SK-N-SH treated with all-trans-retinoic acid at 6 μM for 48 hours (cell line): ENCODE measurements at regions not wholly inside any gene's neighbourhood (a gene's known extent, or its start where the extent isn't known, plus 50 kb on each side); places are given as distances from the start of the nearest gene placed in this dataset.

Experiments used
- ATAC-seq: fragments of 200-7000 bp; cut with Tn5 transposase; 3 replicates; pipeline ENCODE4 v1.9.1; 2020; ENCODE audit warnings: mild to moderate bottlenecking, moderate library complexity
- ARNTL ChIP-seq: fragments of 450-650 bp; formaldehyde crosslinking; IDR thresholded peaks from 2 replicates; pipeline ENCODE4 v1.5.0; 2020; ENCODE audit warnings: low read depth, mild to moderate bottlenecking, moderate library complexity, borderline replicate concordance
- BACH2 ChIP-seq: fragments of 250-450 bp; sonication (Bioruptor Pico); IDR thresholded peaks from 2 replicates; pipeline ENCODE4 v1.9.0; 2021; ENCODE audit warnings: mild to moderate bottlenecking, borderline replicate concordance
- CREB5 ChIP-seq: fragments of 250-450 bp; sonication (Bioruptor Pico); IDR thresholded peaks from 2 replicates; pipeline ENCODE4 v1.5.1; 2020; ENCODE audit warnings: low read depth, mild to moderate bottlenecking, moderate library complexity
- CSDC2 ChIP-seq: fragments of 250-450 bp; sonication (Bioruptor Pico); IDR thresholded peaks from 2 replicates; pipeline ENCODE4 v1.5.0; 2020; ENCODE audit warnings: mild to moderate bottlenecking, moderate library complexity
- ESRRG ChIP-seq: fragments of 250-450 bp; sonication (Bioruptor Pico); IDR thresholded peaks from 2 replicates; pipeline ENCODE4 v1.6.1; 2021; ENCODE audit warnings: mild to moderate bottlenecking
- GLIS3 ChIP-seq: fragments of 250-450 bp; sonication (Bioruptor Pico); IDR thresholded peaks from 2 replicates; pipeline ENCODE4 v1.5.0; 2020; ENCODE audit warnings: mild to moderate bottlenecking, moderate library complexity
- ISL1 ChIP-seq: fragments of 250-450 bp; sonication (Bioruptor Pico); IDR thresholded peaks from 2 replicates; pipeline ENCODE4 v2.1.2; 2022; ENCODE audit warnings: mild to moderate bottlenecking, moderate library complexity
- OSR1 ChIP-seq: fragments of 250-450 bp; sonication (Bioruptor Pico); IDR thresholded peaks from 2 replicates; pipeline ENCODE4 v1.8.0; 2022; ENCODE audit warnings: moderate library complexity, mild to moderate bottlenecking, inconsistent platforms
- PATZ1 ChIP-seq: fragments of 250-450 bp; sonication (Bioruptor Pico); IDR thresholded peaks from 2 replicates; pipeline ENCODE4 v1.8.0; 2020; ENCODE audit warnings: mild to moderate bottlenecking, moderate library complexity, borderline replicate concordance
- PPARA ChIP-seq: fragments of 250-450 bp; sonication (Bioruptor Pico); IDR thresholded peaks from 2 replicates; pipeline ENCODE4 v1.5.0; 2020; ENCODE audit warnings: mild to moderate bottlenecking, borderline replicate concordance
- RARB ChIP-seq: fragments of 250-450 bp; sonication (Bioruptor Pico); IDR thresholded peaks from 2 replicates; pipeline ENCODE4 v1.8.0; 2021; ENCODE audit warnings: mild to moderate bottlenecking, moderate library complexity
- SNAI2 ChIP-seq: fragments of 250-450 bp; sonication (Bioruptor Pico); IDR thresholded peaks from 2 replicates; pipeline ENCODE4 v1.5.0; 2020; ENCODE audit warnings: mild to moderate bottlenecking, moderate library complexity
- TCF4 ChIP-seq: fragments of 250-450 bp; sonication (Bioruptor Pico); IDR thresholded peaks from 2 replicates; pipeline ENCODE4 v1.8.0; 2021; ENCODE audit warnings: mild to moderate bottlenecking, moderate library complexity, borderline replicate concordance
- TOX ChIP-seq: fragments of 250-450 bp; sonication (Bioruptor Pico); IDR thresholded peaks from 2 replicates; pipeline ENCODE4 v1.8.0; 2021; ENCODE audit warnings: mild to moderate bottlenecking, moderate library complexity, borderline replicate concordance
- TSHZ2 ChIP-seq: fragments of 250-450 bp; sonication (Bioruptor Pico); IDR thresholded peaks from 2 replicates; pipeline ENCODE4 v1.5.0; 2020; ENCODE audit warnings: mild to moderate bottlenecking, moderate library complexity
- ZC3H10 ChIP-seq: fragments of 250-450 bp; sonication (Bioruptor Pico); IDR thresholded peaks from 2 replicates; pipeline ENCODE4 v1.5.1; 2021; ENCODE audit warnings: mild to moderate bottlenecking, moderate library complexity
- ZFP3 ChIP-seq: fragments of 250-450 bp; sonication (Bioruptor Pico); IDR thresholded peaks from 2 replicates; pipeline ENCODE4 v1.5.0; 2020; ENCODE audit warnings: mild to moderate bottlenecking, moderate library complexity
- ZFP30 ChIP-seq: fragments of 450-650 bp; formaldehyde crosslinking; IDR thresholded peaks from 2 replicates; pipeline ENCODE4 v1.5.0; 2022; ENCODE audit warnings: mild to moderate bottlenecking, moderate library complexity
- ZNF70 ChIP-seq: fragments of 450-650 bp; formaldehyde crosslinking; IDR thresholded peaks from 2 replicates; pipeline ENCODE4 v1.5.0; 2020; ENCODE audit warnings: mild to moderate bottlenecking, moderate library complexity
- ZNF8 ChIP-seq: fragments of 450-650 bp; formaldehyde crosslinking; IDR thresholded peaks from 2 replicates; pipeline ENCODE4 v1.5.0; 2020; ENCODE audit warnings: mild to moderate bottlenecking, moderate library complexity

- TF ChIP-seq PPARA (no peak), BACH2 (CRISPR knock-in tag) (no peak), ZNF70 (no peak)
- no peak for ATAC-seq
Measured at GRCh38 chr13:44662515-44662914, 86.4 kb upstream of the TSC22D1 start.

GRCh38 chr13:44661936-44662335, 85.8 kb upstream of the TSC22D1 start:
- ATAC-seq: no peak
- TF ChIP-seq PPARA (no peak), ZNF8 (no peak), TCF4 (CRISPR knock-in tag) (no peak), SNAI2 (no peak), TSHZ2 (CRISPR knock-in tag) (no peak), ZC3H10 (CRISPR knock-in tag) (no peak), ZNF70 (no peak)

GRCh38 chr13:44660050-44660449, 83.9 kb upstream of the TSC22D1 start:
- ATAC-seq: peak; percentile 39; the same call in 1 of the 3 replicates
- TF ChIP-seq GLIS3 (CRISPR knock-in tag): no peak
- TF ChIP-seq CREB5 (CRISPR knock-in tag): no peak
- TF ChIP-seq PPARA: no peak
- TF ChIP-seq ESRRG (CRISPR knock-in tag): no peak
- no peak for TF ChIP-seq RARB (CRISPR knock-in tag)
- no peak for TF ChIP-seq ZFP30
- no peak for TF ChIP-seq OSR1 (CRISPR knock-in tag)
- no peak for TF ChIP-seq ARNTL (CRISPR knock-in tag)
- no peak for TF ChIP-seq ZNF70
- TF ChIP-seq SNAI2: no peak
- no peak for TF ChIP-seq ZC3H10 (CRISPR knock-in tag)

- ATAC-seq: peak; percentile 81
Measured at GRCh38 chr13:44652962-44653660, 77.0 kb upstream of the TSC22D1 start.

More at GRCh38 chr13:44652962-44653660, 77.0 kb upstream of the TSC22D1 start:
- TF ChIP-seq RARB (CRISPR knock-in tag) (no peak), OSR1 (CRISPR knock-in tag) (no peak), ZFP30 (no peak), ZNF8 (no peak), GLIS3 (CRISPR knock-in tag) (no peak), ZFP3 (CRISPR knock-in tag) (0 out of 2 replicates have a peak, but pooled peaks have one; percentile 49), PPARA (no peak), TSHZ2 (CRISPR knock-in tag) (no peak), CSDC2 (no peak), ARNTL (CRISPR knock-in tag) (no peak), PATZ1 (peak; percentile 30; the same call in 1 of the 2 replicates), TCF4 (CRISPR knock-in tag) (no peak), ISL1 (peak; percentile 74), TOX (CRISPR knock-in tag) (no peak)
